Neural progenitor cell (in vitro differentiated cells): ENCODE measurements at regions not wholly inside any gene's neighbourhood (a gene's known extent, or its start where the extent isn't known, plus 50 kb on each side); places are given as distances from the start of the nearest gene placed in this dataset.
A peak's percentile ranks its signal among the peaks of the same experiment; 100 is the strongest.

Experiments
- DNase-seq: peaks from one replicate; pipeline ENCODE4 v3.0.0-alpha.2; 2016; ENCODE audit warnings: low spot score
- H2AFZ ChIP-seq: fragments of 200-600 bp; sonication (generic); replicated peaks from 2 replicates; pipeline ENCODE4 v1.6.1; 2016; ENCODE audit warnings: antibody characterized with exemption
- H3F3A ChIP-seq: fragments of 200-600 bp; sonication (generic); 2 replicates; pipeline ENCODE4 v1.6.1; 2016; ENCODE audit warnings: antibody characterized with exemption, low read depth
- H3K27ac ChIP-seq: fragments of 200-600 bp; sonication (generic); 2 replicates; pipeline ENCODE4 v1.5.1; 2016; ENCODE audit warnings: mild to moderate bottlenecking
- H3K27me3 ChIP-seq: fragments of 200-600 bp; sonication (generic); 2 replicates; pipeline ENCODE4 v1.6.1; 2016; ENCODE audit warnings: mild to moderate bottlenecking, moderate library complexity
- H3K36me3 ChIP-seq: fragments of 200-600 bp; sonication (generic); 2 replicates; pipeline ENCODE4 v1.5.1; 2016
- H3K4me1 ChIP-seq: fragments of 200-600 bp; sonication (generic); 2 replicates; pipeline ENCODE4 v1.6.1; 2016; ENCODE audit warnings: mixed run types
- H3K4me2 ChIP-seq: fragments of 200-600 bp; sonication (generic); 2 replicates; pipeline ENCODE4 v1.6.1; 2016
- H3K4me3 ChIP-seq: fragments of 200-600 bp; sonication (generic); 2 replicates; pipeline ENCODE4 v1.5.1; 2016
- H3K79me2 ChIP-seq: fragments of 200-600 bp; sonication (generic); 2 replicates; pipeline ENCODE4 v1.6.1; 2016; ENCODE audit warnings: low read depth
- H3K9ac ChIP-seq: fragments of 200-600 bp; sonication (generic); 2 replicates; pipeline ENCODE4 v1.6.1; 2016
- H3K9me3 ChIP-seq: fragments of 200-600 bp; sonication (generic); 2 replicates; pipeline ENCODE4 v1.5.1; 2016; ENCODE audit warnings: low read depth
- H4K20me1 ChIP-seq: fragments of 200-600 bp; sonication (generic); 2 replicates; pipeline ENCODE4 v1.6.1; 2016; ENCODE audit warnings: low read depth
- H3K27ac Mint-ChIP-seq: 3 replicates; pipeline ENCODE4 v1.8.0; 2021; ENCODE audit warnings: mixed read lengths
- H3K27me3 Mint-ChIP-seq: 2 replicates; pipeline ENCODE4 v1.8.0; 2022; ENCODE audit warnings: low read depth, mild to moderate bottlenecking, inconsistent platforms, moderate library complexity, mixed read lengths; ENCODE audit not compliant: insufficient read depth
- H3K36me3 Mint-ChIP-seq: 3 replicates; pipeline ENCODE4 v1.8.0; 2021; ENCODE audit warnings: mixed read lengths
- H3K4me1 Mint-ChIP-seq: 3 replicates; pipeline ENCODE4 v1.8.0; 2021; ENCODE audit warnings: mixed read lengths
- H3K4me3 Mint-ChIP-seq: 3 replicates; pipeline ENCODE4 v1.8.0; 2021; ENCODE audit warnings: mild to moderate bottlenecking, moderate library complexity, mixed read lengths
- H3K9me3 Mint-ChIP-seq: 3 replicates; pipeline ENCODE4 v1.8.0; 2020; ENCODE audit warnings: mixed read lengths
- CTCF ChIP-seq: fragments of 200-600 bp; sonication (generic); IDR thresholded peaks from 2 replicates; pipeline ENCODE4 v1.5.1; 2017; ENCODE audit warnings: antibody characterized with exemption, mild to moderate bottlenecking
- EZH2 ChIP-seq: fragments of 200-600 bp; sonication (generic); IDR thresholded peaks from 2 replicates; pipeline ENCODE4 v1.6.1; 2017; ENCODE audit warnings: antibody characterized with exemption, mild to moderate bottlenecking, moderate library complexity
- EZH2phosphoT487 ChIP-seq: fragments of 200-600 bp; sonication (generic); IDR thresholded peaks from 2 replicates; pipeline ENCODE4 v1.6.1; 2017; ENCODE audit warnings: antibody characterized with exemption

- no peak overlapping the region for H3K27ac Mint-ChIP-seq
- DNase-seq, result no peak
- no peak overlapping the region for H3K27ac ChIP-seq
These were observed 510.2 kb upstream of the LCORL start for GRCh38 chr4:18531731-18532130.

DNA sequence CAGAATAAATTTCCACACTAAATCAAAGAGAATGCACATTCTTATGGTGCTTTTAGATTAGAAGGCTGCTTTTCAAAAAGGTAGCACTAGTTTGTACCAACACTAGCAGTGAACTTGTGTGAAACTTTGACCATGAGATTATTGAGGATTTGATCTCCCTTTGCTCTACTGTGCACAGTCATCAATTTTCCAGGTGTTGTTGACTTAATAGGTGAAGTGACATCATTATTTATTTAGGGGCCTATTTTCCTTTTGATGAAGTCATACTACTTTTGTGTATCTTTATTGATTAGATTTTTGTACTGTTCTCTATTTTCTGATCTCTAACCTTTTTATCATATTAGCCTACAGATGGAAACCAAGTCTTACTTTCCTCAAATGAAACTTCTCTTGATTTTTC, 507.9 kb upstream of the LCORL start:
- Histone ChIP-seq H3K4me2 (no peak overlapping the region), H4K20me1 (no peaks in the 10 kb centered on the region), H3K36me3 (no peaks in the 10 kb centered on the region), H2AFZ (no peak overlapping the region), H3K4me3 (no peak overlapping the region), H3K27me3 (no peaks in the 10 kb centered on the region), H3F3A (no peaks in the 10 kb centered on the region), H3K9ac (no peak overlapping the region), H3K27ac (no peak overlapping the region), H3K79me2 (no peaks in the 10 kb centered on the region), H3K4me1 (no peaks in the 10 kb centered on the region), H3K9me3 (no peaks in the 10 kb centered on the region)
- Mint-ChIP-seq H3K4me1 (no peaks in the 10 kb centered on the region), H3K36me3 (no peaks in the 10 kb centered on the region), H3K4me3 (no peak overlapping the region), H3K9me3 (no peaks in the 10 kb centered on the region), H3K27ac (no peak overlapping the region), H3K27me3 (peaks cover 1% of the 10 kb centered on the region)
- TF ChIP-seq CTCF (no peak), EZH2phosphoT487 (no peak), EZH2 (no peak)
- DNase-seq, result no peak

More at GRCh38 chr4:18531731-18532130, 510.2 kb upstream of the LCORL start:
- no peaks in the 10 kb centered on the region for H3K79me2 ChIP-seq
- H3F3A ChIP-seq, result no peaks in the 10 kb centered on the region
- H3K9me3 ChIP-seq, result no peaks in the 10 kb centered on the region
- H3K4me3 ChIP-seq, result no peak overlapping the region
- no peaks in the 10 kb centered on the region for H4K20me1 ChIP-seq
- Mint-ChIP-seq H3K9me3 (no peaks in the 10 kb centered on the region), H3K4me1 (no peaks in the 10 kb centered on the region), H3K27me3 (peaks cover 4% of the 10 kb centered on the region), H3K4me3 (no peak overlapping the region), H3K36me3 (no peaks in the 10 kb centered on the region)
- H3K4me1 ChIP-seq, result no peaks in the 10 kb centered on the region
- no peak overlapping the region for H3K9ac ChIP-seq
- H3K4me2 ChIP-seq, result no peak overlapping the region
- no peaks in the 10 kb centered on the region for H3K27me3 ChIP-seq
- no peaks in the 10 kb centered on the region for H3K36me3 ChIP-seq
- TF ChIP-seq CTCF, result no peak
- TF ChIP-seq EZH2phosphoT487, result no peak
- no peak for TF ChIP-seq EZH2
- H2AFZ ChIP-seq, result no peak overlapping the region

DNA sequence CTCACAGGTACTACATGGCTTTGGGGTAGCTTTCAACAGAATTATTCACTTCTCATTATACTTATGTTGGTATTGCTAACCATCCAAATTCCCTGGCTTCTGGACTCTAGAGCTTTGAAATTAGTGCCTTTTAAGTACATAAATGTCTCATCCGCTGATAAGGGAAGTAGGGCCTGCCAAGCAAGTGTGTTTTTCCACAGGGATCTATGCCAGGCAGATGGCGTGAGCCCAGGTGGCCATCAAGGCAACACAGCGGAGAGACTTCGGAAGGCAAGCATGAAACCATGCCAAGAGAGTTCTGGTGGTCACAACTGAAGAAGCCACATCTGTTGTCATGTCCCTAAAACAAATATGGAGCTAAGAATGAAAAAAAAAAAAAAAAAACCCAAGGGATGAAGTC, 503.1 kb upstream of the LCORL start:
- H2AFZ ChIP-seq, result no peak overlapping the region
- H3K9me3 ChIP-seq, result no peaks in the 10 kb centered on the region
- Mint-ChIP-seq H3K27me3 (no peaks in the 10 kb centered on the region), H3K27ac (no peak overlapping the region), H3K36me3 (no peaks in the 10 kb centered on the region), H3K4me1 (peaks cover 3% of the 10 kb centered on the region), H3K9me3 (no peaks in the 10 kb centered on the region), H3K4me3 (no peak overlapping the region)
- no peaks in the 10 kb centered on the region for H3K4me1 ChIP-seq
- DNase-seq, result no peak
- H3K27ac ChIP-seq, result no peak overlapping the region
- no peak overlapping the region for H3K4me3 ChIP-seq
- no peaks in the 10 kb centered on the region for H4K20me1 ChIP-seq
- TF ChIP-seq EZH2 (no peak), CTCF (no peak), EZH2phosphoT487 (no peak)
- peaks cover 4% of the 10 kb centered on the region for H3K27me3 ChIP-seq
- H3K36me3 ChIP-seq, result no peaks in the 10 kb centered on the region
- H3K9ac ChIP-seq, result no peak overlapping the region
- H3F3A ChIP-seq, result no peaks in the 10 kb centered on the region
- no peaks in the 10 kb centered on the region for H3K79me2 ChIP-seq
- H3K4me2 ChIP-seq, result no peak overlapping the region

GRCh38 chr4:18518098-18518497, 496.5 kb upstream of the LCORL start:
- H3K27ac ChIP-seq, result no peak overlapping the region
- peaks cover 8% of the 10 kb centered on the region for H3K27me3 ChIP-seq
- H3K4me3 Mint-ChIP-seq, result no peak overlapping the region
- H3K4me1 Mint-ChIP-seq, result peaks cover 27% of the 10 kb centered on the region
- H3F3A ChIP-seq, result no peaks in the 10 kb centered on the region
- TF ChIP-seq CTCF (no peak), EZH2 (no peak), EZH2phosphoT487 (no peak)
- H3K79me2 ChIP-seq, result no peaks in the 10 kb centered on the region
- H3K4me3 ChIP-seq, result no peak overlapping the region
- peak; percentile 25 for DNase-seq
- no peak overlapping the region for H3K9ac ChIP-seq
- no peaks in the 10 kb centered on the region for H3K9me3 ChIP-seq
- H3K27me3 Mint-ChIP-seq, result peaks cover 2% of the 10 kb centered on the region
- H3K27ac Mint-ChIP-seq, result no peak overlapping the region
- H4K20me1 ChIP-seq, result no peaks in the 10 kb centered on the region
- H3K9me3 Mint-ChIP-seq, result no peaks in the 10 kb centered on the region
- peaks cover 10% of the 10 kb centered on the region for H3K4me1 ChIP-seq
- H2AFZ ChIP-seq, result no peak overlapping the region
- H3K4me2 ChIP-seq, result peak overlapping the region; percentile 31
- no peaks in the 10 kb centered on the region for H3K36me3 Mint-ChIP-seq
- H3K36me3 ChIP-seq, result no peaks in the 10 kb centered on the region
